Amniotic epithelial cell (primary cell): ENCODE measurements at regions not wholly inside any gene's neighbourhood (a gene's known extent, or its start where the extent isn't known, plus 50 kb on each side); places are given as distances from the start of the nearest gene placed in this dataset.
A peak's percentile ranks its signal among the peaks of the same experiment; 100 is the strongest.

Experiments
- DNase-seq: peaks from one replicate; pipeline ENCODE4 v3.0.0-alpha.2; 2010; ENCODE audit warnings: low read depth

- DNase-seq: no peak
These were observed 54.8 kb upstream of the IFRD1 start for GRCh38 chr7:112395411-112395810.

DNA sequence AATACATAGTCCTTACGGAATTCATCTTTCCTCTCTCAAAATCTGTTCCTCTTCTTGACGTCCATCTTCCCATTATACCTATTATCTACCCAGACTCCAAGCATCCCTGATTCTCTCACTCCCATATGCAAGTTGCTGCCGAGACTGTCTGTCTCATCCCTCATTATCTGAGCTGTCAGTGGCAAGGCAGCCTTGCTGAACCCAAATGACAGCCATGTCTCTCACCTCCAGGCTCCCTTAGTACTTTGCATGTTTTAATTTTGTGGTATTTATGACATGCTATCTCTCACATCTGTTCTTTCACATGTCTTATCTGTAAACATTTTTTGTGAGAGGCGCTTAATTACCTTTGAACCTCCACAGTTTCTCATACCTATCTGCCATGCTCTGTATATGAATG lies 54.4 kb upstream of the IFRD1 start:
- no peak for DNase-seq

DNA sequence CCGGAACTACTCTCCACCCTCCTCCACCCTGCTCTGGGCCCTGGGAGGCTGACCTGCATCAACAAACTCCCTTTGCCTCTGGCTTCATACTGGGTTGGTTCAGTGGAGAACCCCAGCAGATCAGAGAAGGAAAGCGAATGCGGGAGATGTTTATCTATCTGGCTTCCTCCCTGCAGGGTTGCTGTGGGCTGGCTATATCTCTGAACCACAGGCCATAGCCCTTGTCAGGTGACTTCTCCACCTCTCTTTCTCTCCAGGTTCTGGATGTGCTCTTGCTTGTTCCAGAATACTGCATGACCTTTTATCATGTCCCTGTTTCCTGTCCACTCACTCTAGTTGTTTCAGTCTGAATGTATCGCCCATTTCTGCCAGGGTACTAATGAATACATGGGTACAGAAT lies 51.7 kb upstream of the IFRD1 start:
- no peak for DNase-seq

GRCh38 chr7:112399501-112399900 lies 50.8 kb upstream of the IFRD1 start:
- DNase-seq: peak; percentile 88

GRCh38 chr7:112400141-112400540 lies 50.1 kb upstream of the IFRD1 start:
- peak; percentile 96 for DNase-seq
